ENCODE measurements at regions not wholly inside any gene's neighbourhood (a gene's known extent, or its start where the extent isn't known, plus 50 kb on each side); places are given as distances from the start of the nearest gene placed in this dataset.
"Not testable (repeated sequence)": the region's sequence is repeated elsewhere in the genome, so short reads cannot be mapped to it uniquely, and the experiment has no call there.

- TF ChIP-seq KDM1A (IDR thresholded peaks at IDR 0.05; ENCODE audit: borderline replicate concordance, low read length); CTCF (IDR thresholded peaks at IDR 0.05; ENCODE audit: control extremely low read depth in 1 of 3, insufficient read depth in 1 of 3, low read depth in 1 of 3, low read length in 3 of 3); SIX5 (IDR thresholded peaks at IDR 0.05; ENCODE audit: low read depth, low read length); RAD21 (IDR thresholded peaks at IDR 0.05 in 1 of 2, conservative IDR thresholded peaks at IDR 0.05 in 1 of 2; ENCODE audit: low read depth in 2 of 2, low read length in 2 of 2); EZH2 (IDR thresholded peaks at IDR 0.05; ENCODE audit: low read depth, low read length, severe bottlenecking); POLR2A (IDR thresholded peaks at IDR 0.05; ENCODE audit: control extremely low read depth in 1 of 2, low read depth in 2 of 2, low read length in 2 of 2); SAP30 (IDR thresholded peaks at IDR 0.05; ENCODE audit: insufficient read depth, insufficient replicate concordance, low read length); CBX8 (IDR thresholded peaks at IDR 0.05; ENCODE audit: borderline replicate concordance, low read depth, low read length); SP1 (IDR thresholded peaks at IDR 0.05; ENCODE audit: low read depth, low read length); TAF1 (IDR thresholded peaks at IDR 0.05; ENCODE audit: low read depth, low read length): not testable (repeated sequence)
These were observed 61.5 kb upstream of the ADGRE5 start for GRCh38 chr19:14319720-14320119.

Measured in H1 (cell line).